ENCODE measurements at regions not wholly inside any gene's neighbourhood (a gene's known extent, or its start where the extent isn't known, plus 50 kb on each side); places are given as distances from the start of the nearest gene placed in this dataset.
"Not testable (repeated sequence)": the region's sequence is repeated elsewhere in the genome, so short reads cannot be mapped to it uniquely, and the experiment has no call there.

DNA sequence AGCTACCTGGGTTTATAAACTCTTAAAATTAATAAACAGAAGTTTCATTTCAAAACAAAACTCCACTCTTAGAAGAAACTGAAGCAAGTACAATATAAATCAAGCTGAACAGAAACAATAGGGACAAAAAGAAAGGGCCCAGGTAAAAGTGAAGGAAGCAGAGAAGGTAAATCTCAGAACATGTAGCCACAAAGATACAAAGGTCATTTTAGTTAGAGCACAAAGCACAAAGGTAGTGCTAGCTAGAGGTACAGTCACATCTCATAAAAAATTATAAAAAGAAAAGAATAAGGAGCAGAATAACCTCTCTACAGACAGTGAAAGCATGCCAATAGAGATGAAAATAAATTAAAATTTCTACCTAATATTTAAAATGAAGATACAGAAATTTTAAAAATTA lies 90.4 kb upstream of the C5orf63 start:
- intact Hi-C loops (cut with micrococcal nuclease; ENCODE audit: unreplicated experiment) = no loop called here
- Mint-ChIP-seq H3K27ac (ENCODE audit: unreplicated experiment) (no peak overlapping the region), H3K27me3 (ENCODE audit: unreplicated experiment) (no peaks in the 10 kb centered on the region), H3K9me3 (ENCODE audit: low read depth, unreplicated experiment) (no peaks in the 10 kb centered on the region), H3K36me3 (ENCODE audit: insufficient read depth, unreplicated experiment) (no peaks in the 10 kb centered on the region), H3K4me3 (ENCODE audit: low read depth, unreplicated experiment) (no peak overlapping the region), H3K4me1 (ENCODE audit: low read depth, unreplicated experiment) (peaks cover 12% of the 10 kb centered on the region)
- BruUV-seq (replicated peaks) = no TSS peak
- no peak for DNase-seq
- TF ChIP-seq, protein P1, sequence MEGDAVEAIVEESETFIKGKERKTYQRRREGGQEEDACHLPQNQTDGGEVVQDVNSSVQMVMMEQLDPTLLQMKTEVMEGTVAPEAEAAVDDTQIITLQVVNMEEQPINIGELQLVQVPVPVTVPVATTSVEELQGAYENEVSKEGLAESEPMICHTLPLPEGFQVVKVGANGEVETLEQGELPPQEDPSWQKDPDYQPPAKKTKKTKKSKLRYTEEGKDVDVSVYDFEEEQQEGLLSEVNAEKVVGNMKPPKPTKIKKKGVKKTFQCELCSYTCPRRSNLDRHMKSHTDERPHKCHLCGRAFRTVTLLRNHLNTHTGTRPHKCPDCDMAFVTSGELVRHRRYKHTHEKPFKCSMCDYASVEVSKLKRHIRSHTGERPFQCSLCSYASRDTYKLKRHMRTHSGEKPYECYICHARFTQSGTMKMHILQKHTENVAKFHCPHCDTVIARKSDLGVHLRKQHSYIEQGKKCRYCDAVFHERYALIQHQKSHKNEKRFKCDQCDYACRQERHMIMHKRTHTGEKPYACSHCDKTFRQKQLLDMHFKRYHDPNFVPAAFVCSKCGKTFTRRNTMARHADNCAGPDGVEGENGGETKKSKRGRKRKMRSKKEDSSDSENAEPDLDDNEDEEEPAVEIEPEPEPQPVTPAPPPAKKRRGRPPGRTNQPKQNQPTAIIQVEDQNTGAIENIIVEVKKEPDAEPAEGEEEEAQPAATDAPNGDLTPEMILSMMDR (IDR thresholded peaks at IDR 0.05; ENCODE audit: unreplicated experiment) = no peak
- CTCF ChIA-PET = interaction anchor here (0.8 kb wide), 1 partner anchor 329 kb away, joined by 3 read pairs; no protein-coding TSS in a partner anchor

DNA sequence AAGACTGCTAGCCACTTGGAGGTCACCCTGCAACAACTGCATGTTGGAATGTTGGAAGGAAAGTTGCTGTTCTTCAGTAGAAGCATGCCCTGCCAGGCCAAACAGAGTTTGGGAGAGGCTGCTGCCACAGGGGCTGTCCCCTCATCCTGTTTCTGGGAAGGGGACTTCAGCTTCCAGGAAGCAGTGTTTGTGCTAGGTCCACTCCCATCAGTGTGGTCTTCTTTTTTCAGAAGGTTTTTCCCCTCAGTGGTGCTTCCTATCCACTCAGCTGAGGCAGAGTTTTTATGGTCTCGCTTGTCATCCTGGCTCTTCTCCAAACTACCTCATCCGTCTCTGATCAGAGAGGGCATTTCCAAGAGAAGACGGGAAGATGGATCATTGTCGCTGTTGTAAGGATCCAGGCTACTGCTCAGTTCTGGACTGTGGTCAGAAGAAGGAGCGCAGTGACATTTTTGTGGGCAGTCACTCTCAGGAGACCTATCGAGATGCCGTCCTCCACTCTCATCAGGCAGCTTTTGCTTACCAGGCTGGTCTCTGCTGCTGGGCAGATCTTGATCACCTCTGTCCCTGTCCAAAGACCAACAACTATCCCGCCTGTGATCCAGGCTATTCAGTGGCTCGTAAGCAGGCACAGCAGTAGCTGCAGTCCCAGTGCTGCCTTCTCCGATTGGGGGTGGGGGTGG lies 97.8 kb upstream of the C5orf63 start:
- DNase-seq = no peak
- Mint-ChIP-seq H3K9me3 (ENCODE audit: low read depth, unreplicated experiment) (peaks cover 2% of the 10 kb centered on the region), H3K27ac (ENCODE audit: unreplicated experiment) (no peak overlapping the region), H3K4me1 (ENCODE audit: low read depth, unreplicated experiment) (no peaks in the 10 kb centered on the region), H3K36me3 (ENCODE audit: insufficient read depth, unreplicated experiment) (no peaks in the 10 kb centered on the region), H3K27me3 (ENCODE audit: unreplicated experiment) (no peaks in the 10 kb centered on the region), H3K4me3 (ENCODE audit: low read depth, unreplicated experiment) (no peak overlapping the region)
- intact Hi-C loops (cut with micrococcal nuclease; ENCODE audit: unreplicated experiment) = no loop called here
- CTCF ChIA-PET = no interaction called here
- TF ChIP-seq, protein P1 (IDR thresholded peaks at IDR 0.05; ENCODE audit: unreplicated experiment) = no peak
- no TSS peak for BruUV-seq (replicated peaks)

DNA sequence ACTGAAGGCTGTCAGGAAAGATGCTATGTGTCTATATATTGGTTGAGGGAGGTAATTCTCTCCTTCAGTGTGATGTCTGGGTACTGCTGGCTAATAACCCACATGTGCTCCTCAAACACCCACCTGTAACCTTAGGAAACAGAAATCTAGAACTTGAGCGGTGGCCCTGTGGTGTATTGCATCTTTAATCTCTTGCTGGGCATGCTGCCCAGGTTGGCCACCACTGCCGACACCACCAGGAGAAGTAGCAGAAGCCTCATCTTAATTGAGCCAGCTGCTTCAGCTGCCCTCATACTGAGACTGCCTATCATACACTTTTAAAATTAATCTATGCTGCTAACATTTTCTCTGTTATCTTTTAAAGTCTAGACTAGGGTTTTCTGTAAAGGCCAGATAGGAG lies 103.5 kb upstream of the C5orf63 start:
- DNase-seq = no peak
- H3K36me3 Mint-ChIP-seq (ENCODE audit: insufficient read depth, unreplicated experiment) = no peaks in the 10 kb centered on the region
- H3K9me3 Mint-ChIP-seq (ENCODE audit: low read depth, unreplicated experiment) = peaks cover 2% of the 10 kb centered on the region
- H3K4me1 Mint-ChIP-seq (ENCODE audit: low read depth, unreplicated experiment) = no peaks in the 10 kb centered on the region
- H3K27me3 Mint-ChIP-seq (ENCODE audit: unreplicated experiment) = no peaks in the 10 kb centered on the region
- CTCF ChIA-PET = no interaction called here
- BruUV-seq (replicated peaks) = no TSS peak
- TF ChIP-seq, protein P1 (IDR thresholded peaks at IDR 0.05; ENCODE audit: unreplicated experiment) = no peak
- intact Hi-C loops (cut with micrococcal nuclease; ENCODE audit: unreplicated experiment) = no loop called here
- H3K4me3 Mint-ChIP-seq (ENCODE audit: low read depth, unreplicated experiment) = no peak overlapping the region
- no peak overlapping the region for H3K27ac Mint-ChIP-seq (ENCODE audit: unreplicated experiment)

DNA sequence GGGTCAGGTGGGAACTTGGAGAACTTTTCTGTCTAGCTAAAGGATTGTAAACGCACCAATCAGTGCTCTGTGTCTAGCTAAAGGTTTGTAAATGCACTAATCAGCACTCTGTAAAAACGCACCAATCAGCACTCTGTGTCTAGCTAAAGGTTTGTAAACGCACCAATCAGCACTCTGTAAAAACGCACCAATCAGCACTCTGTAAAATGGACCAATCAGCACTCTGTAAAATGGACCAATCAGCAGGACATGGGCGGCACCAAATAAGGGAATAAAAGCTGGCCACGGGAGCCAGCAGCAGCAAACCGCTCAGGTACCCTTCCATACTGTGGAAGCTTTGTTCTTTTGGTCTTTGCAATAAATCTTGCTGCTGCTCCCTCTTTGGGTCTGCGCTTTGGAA lies 108.0 kb upstream of the MEGF10 start:
- H3K27me3 Mint-ChIP-seq (ENCODE audit: unreplicated experiment); intact Hi-C loops (cut with micrococcal nuclease; ENCODE audit: unreplicated experiment); CTCF ChIA-PET; H3K27ac Mint-ChIP-seq (ENCODE audit: unreplicated experiment); H3K9me3 Mint-ChIP-seq (ENCODE audit: low read depth, unreplicated experiment); DNase-seq; H3K4me3 Mint-ChIP-seq (ENCODE audit: low read depth, unreplicated experiment); H3K4me1 Mint-ChIP-seq (ENCODE audit: low read depth, unreplicated experiment); BruUV-seq (replicated peaks); H3K36me3 Mint-ChIP-seq (ENCODE audit: insufficient read depth, unreplicated experiment): not testable (repeated sequence)

DNA sequence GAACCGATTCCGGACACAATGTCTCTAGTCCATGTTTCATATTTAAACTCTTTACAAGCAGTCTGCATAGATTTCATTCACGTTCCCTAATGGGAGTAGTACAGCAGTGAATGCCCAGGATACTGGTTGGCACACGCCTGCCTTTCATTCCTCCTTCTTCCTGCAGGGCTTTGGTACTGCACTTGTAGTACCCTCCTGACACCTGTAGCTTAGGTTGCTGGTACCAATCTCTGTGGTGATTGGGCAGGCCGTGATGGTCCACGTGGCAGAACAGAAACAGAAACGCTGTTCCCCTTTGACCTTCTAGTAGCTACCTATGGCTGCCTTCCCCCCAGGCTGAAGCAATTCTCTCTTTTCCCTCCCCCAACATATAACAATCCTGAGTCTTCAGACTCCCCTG lies 107.3 kb upstream of the MEGF10 start:
- Mint-ChIP-seq H3K27me3 (ENCODE audit: unreplicated experiment) (no peaks in the 10 kb centered on the region), H3K4me3 (ENCODE audit: low read depth, unreplicated experiment) (no peak overlapping the region), H3K9me3 (ENCODE audit: low read depth, unreplicated experiment) (no peaks in the 10 kb centered on the region), H3K36me3 (ENCODE audit: insufficient read depth, unreplicated experiment) (no peaks in the 10 kb centered on the region), H3K27ac (ENCODE audit: unreplicated experiment) (no peak overlapping the region), H3K4me1 (ENCODE audit: low read depth, unreplicated experiment) (no peaks in the 10 kb centered on the region)
- TF ChIP-seq, protein P1 (IDR thresholded peaks at IDR 0.05; ENCODE audit: unreplicated experiment) = no peak
- intact Hi-C loops (cut with micrococcal nuclease; ENCODE audit: unreplicated experiment) = no loop called here
- DNase-seq = no peak
- no TSS peak for BruUV-seq (replicated peaks)
- CTCF ChIA-PET = no interaction called here

All from Calu3 (cell line).